HCT116 (cell line): ENCODE measurements at regions not wholly inside any gene's neighbourhood (a gene's known extent, or its start where the extent isn't known, plus 50 kb on each side); places are given as distances from the start of the nearest gene placed in this dataset.

Experiments used
- ATAC-seq: fragments of 200-7000 bp; cut with Tn5 transposase; 2 replicates; pipeline ENCODE4 v1.9.1; 2020; ENCODE audit warnings: mild to moderate bottlenecking, moderate library complexity
- BruUV-seq: library from RNA; stranded (reverse); fragments of 400-500 nt; replicated peaks from 2 replicates; lab custom pipeline; 2021; lab: Mats Ljungman, UMichigan
- CTCF ChIA-PET: fragments of 300-600 bp; sonication (Branson Sonifier 250); formaldehyde crosslinking; loops from one replicate; lab custom pipeline; 2021; ENCODE audit warnings: antibody characterized with exemption; lab: Charles Lee
- POLR2A ChIA-PET: fragments of 300-600, 350-600 bp; sonication (Branson Sonifier 250); formaldehyde crosslinking; loops from one replicate; lab custom pipeline; 2021; ENCODE audit warnings: antibody characterized with exemption; lab: Charles Lee
- RAD21 ChIA-PET, 2 experiments: fragments of 300-600 bp; sonication (Branson Sonifier 250); formaldehyde crosslinking; loops; one replicate each; lab custom pipeline; 2023; ENCODE audit warnings: low total read pairs in 2 of 2; ENCODE audit not compliant: uncharacterized antibody in 2 of 2, unreplicated experiment in 2 of 2, low non-redundant PET in 1 of 2; lab: Charles Lee
- DNase-seq: peaks from one replicate; pipeline ENCODE4 v3.0.0-alpha.2; 2010; ENCODE audit warnings: low read depth, low spot score
- H2AFZ ChIP-seq: fragments of 200-600 bp; shearing (Covaris generic), sonication (generic); 2 replicates; pipeline ENCODE4 v1.6.1; 2017; ENCODE audit warnings: low read depth, mixed run types, mixed read lengths, antibody characterized with exemption, low read length; ENCODE audit not compliant: poor library complexity, severe bottlenecking
- H3K27ac ChIP-seq: 2 replicates; pipeline ENCODE4 v1.5.1; 2012; ENCODE audit warnings: low read depth, low read length
- H3K27me3 ChIP-seq: fragments of 200-600 bp; sonication (generic); 2 replicates; pipeline ENCODE4 v1.6.1; 2016; ENCODE audit warnings: mixed run types, low read length, mixed read lengths; ENCODE audit not compliant: insufficient read depth
- H3K36me3 ChIP-seq, 2 experiments: fragments of 200-500 bp in 1 of 2; fragments of 200-600 bp in 1 of 2; sonication (Bioruptor generic) in 1 of 2; sonication (generic) in 1 of 2; 2 replicates each; pipeline versions ENCODE4 v1.5.1 to v1.6.1; 2014 to 2016; ENCODE audit warnings: low read length in 2 of 2, inconsistent platforms in 1 of 2, mixed read lengths in 1 of 2, mixed run types in 1 of 2; ENCODE audit not compliant: insufficient read depth in 2 of 2, control insufficient read depth in 1 of 2
- H3K4me1 ChIP-seq, 2 experiments: fragments of 200-600 bp in 1 of 2; sonication (generic) in 1 of 2; 2 replicates each; pipeline versions ENCODE4 v1.5.1 to v1.6.1; 2012 to 2017; ENCODE audit warnings: low read length in 2 of 2, inconsistent platforms in 1 of 2, mild to moderate bottlenecking in 1 of 2, mixed read lengths in 1 of 2, mixed run types in 1 of 2, moderate library complexity in 1 of 2; ENCODE audit not compliant: insufficient read depth in 2 of 2, control insufficient read depth in 1 of 2
- H3K4me2 ChIP-seq: fragments of 200-600 bp; sonication (generic); 2 replicates; pipeline ENCODE4 v1.6.1; 2017; ENCODE audit warnings: mixed run types, low read length, mixed read lengths
- H3K4me3 ChIP-seq, 2 experiments: fragments of 200-600 bp in 1 of 2; sonication (generic) in 1 of 2; replicated peaks in 1 of 2; 2 replicates each; pipeline ENCODE4 v1.5.1; 2011 to 2016; ENCODE audit warnings: low read length in 2 of 2, control low read depth in 1 of 2, low read depth in 1 of 2, mild to moderate bottlenecking in 1 of 2, mixed read lengths in 1 of 2, mixed run types in 1 of 2
- H3K79me2 ChIP-seq: fragments of 200-600 bp; sonication (generic); 2 replicates; pipeline ENCODE4 v1.6.1; 2017; ENCODE audit warnings: mild to moderate bottlenecking, mixed run types, low read length, moderate library complexity, mixed read lengths; ENCODE audit not compliant: insufficient read depth
- H3K9ac ChIP-seq: fragments of 200-600 bp; sonication (generic); 2 replicates; pipeline ENCODE4 v1.6.1; 2016; ENCODE audit warnings: low read length, mixed read lengths
- H3K9me2 ChIP-seq: fragments of 200-600 bp; sonication (generic), shearing (Covaris generic); 2 replicates; pipeline ENCODE4 v1.6.1; 2017; ENCODE audit warnings: mixed run types, mild to moderate bottlenecking, moderate library complexity; ENCODE audit not compliant: insufficient read depth
- H3K9me3 ChIP-seq, 2 experiments: fragments of 200-500 bp in 1 of 2; fragments of 200-600 bp in 1 of 2; sonication (Bioruptor generic) in 1 of 2; sonication (generic) in 1 of 2; 2 replicates each; pipeline ENCODE4 v1.6.1; 2014 to 2017; ENCODE audit warnings: low read length in 2 of 2, mixed read lengths in 2 of 2, inconsistent platforms in 1 of 2, low read depth in 1 of 2, mild to moderate bottlenecking in 1 of 2, mixed run types in 1 of 2, moderate library complexity in 1 of 2; ENCODE audit not compliant: control insufficient read depth in 1 of 2, insufficient read depth in 1 of 2
- H4K20me1 ChIP-seq: fragments of 200-600 bp; sonication (generic), shearing (Covaris generic); 2 replicates; pipeline ENCODE4 v1.6.1; 2017; ENCODE audit warnings: mixed run types, mild to moderate bottlenecking, moderate library complexity; ENCODE audit not compliant: insufficient read depth
- ATF3 ChIP-seq: IDR thresholded peaks from 2 replicates; pipeline ENCODE4 v1.6.1; 2012
- CEBPB ChIP-seq: IDR thresholded peaks from 2 replicates; pipeline ENCODE4 v1.6.1; 2012; ENCODE audit warnings: low read depth
- CTCF ChIP-seq, 3 experiments: fragments of 200-600 bp in 1 of 3; sonication (generic) in 1 of 3; IDR thresholded peaks in 2 of 3; conservative IDR thresholded peaks in 1 of 3; 2 replicates each; pipeline ENCODE4 v1.5.1; 2012 to 2017; ENCODE audit warnings: low read depth in 2 of 3, low read length in 2 of 3, antibody characterized with exemption in 1 of 3, borderline replicate concordance in 1 of 3, control low read depth in 1 of 3, mild to moderate bottlenecking in 1 of 3, mixed read lengths in 1 of 3, mixed run types in 1 of 3, moderate library complexity in 1 of 3; ENCODE audit not compliant: insufficient read depth in 1 of 3
- ELF1 ChIP-seq: IDR thresholded peaks from 2 replicates; pipeline ENCODE4 v1.6.1; 2012; ENCODE audit warnings: low read depth, borderline replicate concordance
- EZH2 ChIP-seq: fragments of 200-600 bp; sonication (generic); IDR thresholded peaks from 2 replicates; pipeline ENCODE4 v1.6.1; 2017; ENCODE audit warnings: antibody characterized with exemption, mixed run types
- EZH2phosphoT487 ChIP-seq: fragments of 200-600 bp; IDR thresholded peaks from 2 replicates; pipeline ENCODE4 v1.6.1; 2018; ENCODE audit warnings: antibody characterized with exemption, borderline replicate concordance
- JUND ChIP-seq: IDR thresholded peaks from 2 replicates; pipeline ENCODE4 v1.6.1; 2012
- MAX ChIP-seq: IDR thresholded peaks from 2 replicates; pipeline ENCODE4 v1.6.1; 2012
- POLR2AphosphoS5 ChIP-seq: IDR thresholded peaks from 2 replicates; pipeline ENCODE4 v1.6.1; 2011; ENCODE audit warnings: mild to moderate bottlenecking, low read depth, low read length, moderate library complexity
- RAD21 ChIP-seq: IDR thresholded peaks from 2 replicates; pipeline ENCODE4 v1.6.1; 2012; ENCODE audit warnings: low read depth, mild to moderate bottlenecking
- SP1 ChIP-seq: IDR thresholded peaks from 2 replicates; pipeline ENCODE4 v1.6.1; 2012; ENCODE audit warnings: low read depth
- TCF7L2 ChIP-seq: IDR thresholded peaks from 2 replicates; pipeline ENCODE4 v1.7.0; 2011; ENCODE audit warnings: borderline replicate concordance, inconsistent platforms; ENCODE audit not compliant: insufficient read depth, insufficient read length; ENCODE audit errors: extremely low read depth
- YY1 ChIP-seq: IDR thresholded peaks from 2 replicates; pipeline ENCODE4 v1.6.1; 2011; ENCODE audit warnings: low read length, low read depth, moderate library complexity, mild to moderate bottlenecking; ENCODE audit not compliant: insufficient replicate concordance; ENCODE audit errors: extremely low read depth
- ZFX ChIP-seq: fragments of 450-650 bp; IDR thresholded peaks from 2 replicates; pipeline ENCODE4 v1.6.1; 2017
- ZNF274 ChIP-seq: fragments of 200-500 bp; sonication (Bioruptor generic); IDR thresholded peaks from 2 replicates; pipeline ENCODE4 v1.6.1; 2014; ENCODE audit warnings: mild to moderate bottlenecking, low read depth, low read length, inconsistent platforms
- intact Hi-C: fragments of 100-400 bp; cut with micrococcal nuclease; formaldehyde crosslinking; loops from 2 replicates; pipeline ENCODE4 v1.10.0; 2022
- TF ChIP-seq, protein P1 (sequence below): IDR thresholded peaks from 2 replicates; pipeline ENCODE4 v1.6.1; 2011; ENCODE audit warnings: mild to moderate bottlenecking, low read length, moderate library complexity; ENCODE audit not compliant: insufficient replicate concordance; ENCODE audit errors: extremely low read depth

GRCh38 chr9:73736270-73736669, 584.6 kb downstream of the ANXA1 start:
- POLR2A ChIA-PET, result no interaction called here

More at GRCh38 chr9:73736270-73736669, 584.6 kb downstream of the ANXA1 start:
- Histone ChIP-seq H3K79me2 (no peaks in the 10 kb centered on the region), H3K27ac (no peak overlapping the region), H3K27me3 (no peaks in the 10 kb centered on the region), H3K4me2 (no peak overlapping the region), H2AFZ (no peak overlapping the region), H3K9ac (no peak overlapping the region), H3K9me3 (no peaks in the 10 kb centered on the region), H4K20me1 (no peaks in the 10 kb centered on the region), H3K9me2 (no peaks in the 10 kb centered on the region), H3K4me3 (no peak overlapping the region), H3K36me3 (no peaks in the 10 kb centered on the region), H3K4me1 (no peaks in the 10 kb centered on the region)
- ATAC-seq (no peak), DNase-seq (no peak)
- ChIA-PET RAD21 (no interaction called here), CTCF (no interaction called here)
- BruUV-seq, result no TSS peak
- intact Hi-C loops, result no loop called here
- TF ChIP-seq TCF7L2 (no peak), ZFX (no peak), EZH2 (no peak), ATF3 (no peak), YY1 (no peak), EZH2phosphoT487 (no peak), ELF1 (no peak), ZNF274 (no peak), MAX (no peak), POLR2AphosphoS5 (no peak), SP1 (no peak), CTCF (IDR thresholded peaks at IDR 0.05 in 2 of 3, conservative IDR thresholded peaks at IDR 0.05 in 1 of 3; ENCODE audit: borderline replicate concordance in 1 of 3, insufficient read depth in 1 of 3, low read depth in 2 of 3, low read length in 2 of 3) (no peak), CEBPB (no peak), JUND (no peak), RAD21 (no peak)
- TF ChIP-seq, protein P1, sequence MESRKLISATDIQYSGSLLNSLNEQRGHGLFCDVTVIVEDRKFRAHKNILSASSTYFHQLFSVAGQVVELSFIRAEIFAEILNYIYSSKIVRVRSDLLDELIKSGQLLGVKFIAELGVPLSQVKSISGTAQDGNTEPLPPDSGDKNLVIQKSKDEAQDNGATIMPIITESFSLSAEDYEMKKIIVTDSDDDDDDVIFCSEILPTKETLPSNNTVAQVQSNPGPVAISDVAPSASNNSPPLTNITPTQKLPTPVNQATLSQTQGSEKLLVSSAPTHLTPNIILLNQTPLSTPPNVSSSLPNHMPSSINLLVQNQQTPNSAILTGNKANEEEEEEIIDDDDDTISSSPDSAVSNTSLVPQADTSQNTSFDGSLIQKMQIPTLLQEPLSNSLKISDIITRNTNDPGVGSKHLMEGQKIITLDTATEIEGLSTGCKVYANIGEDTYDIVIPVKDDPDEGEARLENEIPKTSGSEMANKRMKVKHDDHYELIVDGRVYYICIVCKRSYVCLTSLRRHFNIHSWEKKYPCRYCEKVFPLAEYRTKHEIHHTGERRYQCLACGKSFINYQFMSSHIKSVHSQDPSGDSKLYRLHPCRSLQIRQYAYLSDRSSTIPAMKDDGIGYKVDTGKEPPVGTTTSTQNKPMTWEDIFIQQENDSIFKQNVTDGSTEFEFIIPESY, result no peak
